Neural progenitor cell (in vitro differentiated cells): ENCODE measurements at regions not wholly inside any gene's neighbourhood (a gene's known extent, or its start where the extent isn't known, plus 50 kb on each side); places are given as distances from the start of the nearest gene placed in this dataset.

Source experiments
- EZH2 ChIP-seq: fragments of 200-600 bp; sonication (generic); IDR thresholded peaks from 2 replicates; pipeline ENCODE4 v1.6.1; 2017; ENCODE audit warnings: antibody characterized with exemption, mild to moderate bottlenecking, moderate library complexity
- EZH2phosphoT487 ChIP-seq: fragments of 200-600 bp; sonication (generic); IDR thresholded peaks from 2 replicates; pipeline ENCODE4 v1.6.1; 2017; ENCODE audit warnings: antibody characterized with exemption
- TF ChIP-seq, protein P1 (sequence below): fragments of 200-600 bp; sonication (generic); IDR thresholded peaks from 2 replicates; pipeline ENCODE4 v1.5.1; 2017; ENCODE audit warnings: antibody characterized with exemption, mild to moderate bottlenecking

GRCh38 chr4:96974295-96974694 is 1134.4 kb downstream of the PDHA2 start:
- TF ChIP-seq, protein P1, sequence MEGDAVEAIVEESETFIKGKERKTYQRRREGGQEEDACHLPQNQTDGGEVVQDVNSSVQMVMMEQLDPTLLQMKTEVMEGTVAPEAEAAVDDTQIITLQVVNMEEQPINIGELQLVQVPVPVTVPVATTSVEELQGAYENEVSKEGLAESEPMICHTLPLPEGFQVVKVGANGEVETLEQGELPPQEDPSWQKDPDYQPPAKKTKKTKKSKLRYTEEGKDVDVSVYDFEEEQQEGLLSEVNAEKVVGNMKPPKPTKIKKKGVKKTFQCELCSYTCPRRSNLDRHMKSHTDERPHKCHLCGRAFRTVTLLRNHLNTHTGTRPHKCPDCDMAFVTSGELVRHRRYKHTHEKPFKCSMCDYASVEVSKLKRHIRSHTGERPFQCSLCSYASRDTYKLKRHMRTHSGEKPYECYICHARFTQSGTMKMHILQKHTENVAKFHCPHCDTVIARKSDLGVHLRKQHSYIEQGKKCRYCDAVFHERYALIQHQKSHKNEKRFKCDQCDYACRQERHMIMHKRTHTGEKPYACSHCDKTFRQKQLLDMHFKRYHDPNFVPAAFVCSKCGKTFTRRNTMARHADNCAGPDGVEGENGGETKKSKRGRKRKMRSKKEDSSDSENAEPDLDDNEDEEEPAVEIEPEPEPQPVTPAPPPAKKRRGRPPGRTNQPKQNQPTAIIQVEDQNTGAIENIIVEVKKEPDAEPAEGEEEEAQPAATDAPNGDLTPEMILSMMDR = no peak
- TF ChIP-seq EZH2 (no peak), EZH2phosphoT487 (no peak)
